ENCODE measurements at regions not wholly inside any gene's neighbourhood (a gene's known extent, or its start where the extent isn't known, plus 50 kb on each side); places are given as distances from the start of the nearest gene placed in this dataset.

DNA sequence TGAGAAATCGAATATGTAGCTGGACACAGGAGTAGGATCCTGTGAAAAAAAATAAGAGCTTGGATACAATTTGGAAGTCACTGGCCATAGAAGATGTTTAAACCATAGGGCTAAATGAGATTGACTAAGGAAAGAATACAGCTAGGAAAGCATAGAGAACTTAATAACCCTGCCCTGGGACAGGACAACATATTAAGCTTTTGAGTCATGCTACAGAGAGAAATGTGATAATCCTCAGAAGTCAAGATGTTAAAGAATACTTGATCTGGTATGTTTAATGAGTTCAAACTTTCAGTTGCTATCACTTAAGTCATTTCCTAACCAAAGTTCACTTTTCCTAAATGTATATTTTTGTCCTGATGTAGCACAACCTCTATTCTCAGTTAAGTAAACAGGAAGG lies 154.6 kb upstream of the TSHZ2 start:
- no peak for DNase-seq

DNA sequence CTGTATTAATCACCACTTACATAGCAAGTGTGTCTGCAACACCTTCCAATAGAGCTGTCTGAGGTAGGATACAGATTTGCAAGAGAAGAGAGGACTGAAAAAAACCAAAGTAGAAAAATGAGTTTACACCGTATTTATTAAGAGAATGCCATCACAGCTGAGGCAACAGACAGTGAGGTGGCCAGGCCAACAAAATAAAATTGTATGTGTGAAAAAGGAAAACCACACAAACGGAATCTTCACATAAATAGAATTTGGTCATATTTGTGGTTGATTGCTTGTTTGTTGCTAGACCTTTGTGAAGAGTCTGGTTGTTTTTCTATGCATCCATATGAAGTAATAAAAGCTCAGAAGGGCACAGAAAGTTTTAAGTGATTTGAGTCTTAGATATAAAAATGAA lies 157.8 kb upstream of the TSHZ2 start:
- no peak for DNase-seq

DNA sequence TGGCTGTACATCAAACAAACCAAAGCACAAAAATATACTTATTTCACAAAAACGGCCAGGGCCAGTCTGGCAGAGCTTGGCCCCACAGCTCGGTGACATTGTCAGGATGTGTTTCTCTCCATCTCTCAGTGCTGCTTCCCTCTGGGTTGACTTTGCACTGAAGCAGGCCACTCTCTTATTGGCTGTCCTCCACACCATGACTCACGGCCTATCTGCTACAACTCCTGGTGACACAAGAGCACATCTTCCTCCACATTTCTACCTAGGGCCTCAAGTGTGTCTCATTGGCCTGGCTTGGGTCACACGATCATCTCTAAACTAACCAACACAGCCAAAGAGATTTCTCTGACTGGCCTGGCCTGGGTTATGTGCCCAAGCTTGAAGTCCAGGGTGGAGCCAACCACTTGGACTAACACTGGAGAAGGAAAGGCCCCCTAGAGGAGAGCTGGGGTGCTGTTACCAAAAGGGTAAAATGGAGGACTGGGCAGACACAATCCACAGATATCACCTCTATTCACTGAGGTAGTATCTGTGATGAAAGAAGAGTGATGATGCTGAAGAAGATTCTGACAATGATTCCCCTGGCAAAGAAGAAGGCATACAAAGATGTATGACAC lies 159.8 kb upstream of the TSHZ2 start:
- no peak for DNase-seq

DNA sequence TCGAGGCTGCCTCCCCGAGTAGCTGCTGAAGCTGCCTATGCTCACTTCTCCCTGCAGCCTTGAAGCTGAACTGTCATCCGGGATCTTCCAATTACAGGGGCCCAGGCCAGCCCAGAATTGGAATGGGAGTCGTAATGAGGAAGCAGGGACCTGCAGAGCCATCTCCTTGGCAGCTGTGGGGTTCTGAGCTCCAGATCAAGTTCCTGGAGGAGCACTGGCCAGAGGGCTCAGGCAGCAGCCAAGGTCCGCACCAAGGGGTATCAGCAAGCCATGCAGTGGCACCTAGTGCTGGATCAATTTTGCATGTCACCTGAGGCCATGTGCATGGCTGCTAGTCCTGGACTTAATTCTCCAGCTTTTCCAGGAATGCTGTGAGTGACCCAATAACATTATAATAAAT lies 163.2 kb upstream of the TSHZ2 start:
- no peak for DNase-seq

DNA sequence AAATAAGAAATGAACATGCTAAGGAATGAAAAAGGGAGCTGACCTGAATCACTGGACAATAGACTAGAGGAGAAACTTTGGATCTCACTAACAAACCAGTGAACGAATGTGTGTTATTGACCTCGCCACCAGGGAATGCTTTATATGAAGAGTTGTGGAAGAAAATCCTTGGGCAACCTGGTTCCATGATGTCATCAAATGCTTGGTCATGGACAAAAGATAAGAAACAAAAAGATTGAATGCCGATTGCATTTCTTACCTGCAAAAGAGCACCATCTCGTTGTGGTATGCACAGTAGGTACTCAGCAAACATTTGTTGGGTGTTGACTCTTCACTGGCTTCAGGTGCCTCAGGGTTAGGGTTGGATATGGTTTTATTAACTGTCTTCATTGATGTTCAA lies 165.2 kb upstream of the TSHZ2 start:
- DNase-seq = no peak

DNA sequence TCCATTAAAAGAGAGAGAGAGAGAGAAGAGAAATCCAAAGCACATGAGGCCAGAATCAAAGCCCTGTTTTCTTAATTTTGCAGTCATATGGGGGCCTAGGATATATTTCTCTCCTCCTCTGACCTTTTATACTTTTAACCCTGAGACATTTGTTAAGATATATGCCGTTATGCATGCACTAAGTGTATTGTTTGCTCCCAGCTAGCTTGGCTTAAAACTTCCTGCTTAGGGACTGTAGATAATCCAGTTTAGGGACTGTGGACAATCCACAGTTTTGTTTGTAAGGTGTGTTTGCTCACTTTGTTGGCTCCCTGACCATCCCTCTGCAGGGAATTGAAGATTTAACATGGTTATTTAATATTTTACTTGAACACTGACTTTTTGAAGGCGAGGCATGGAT lies 166.3 kb upstream of the TSHZ2 start:
- no peak for DNase-seq

DNA sequence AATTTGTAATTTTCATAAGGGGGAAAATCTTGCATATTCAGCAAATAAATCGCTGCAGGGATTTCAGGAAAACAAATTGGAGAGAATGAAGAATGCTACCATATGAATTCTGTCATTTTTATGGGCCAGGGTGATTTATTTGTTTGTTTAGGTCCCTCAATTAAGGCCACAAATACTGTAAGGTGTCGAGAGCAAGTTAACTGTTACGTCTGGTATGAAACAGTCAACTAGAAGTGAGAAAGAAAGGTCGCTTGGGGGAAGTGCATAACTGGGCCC lies 166.9 kb upstream of the TSHZ2 start:
- no peak for DNase-seq

DNA sequence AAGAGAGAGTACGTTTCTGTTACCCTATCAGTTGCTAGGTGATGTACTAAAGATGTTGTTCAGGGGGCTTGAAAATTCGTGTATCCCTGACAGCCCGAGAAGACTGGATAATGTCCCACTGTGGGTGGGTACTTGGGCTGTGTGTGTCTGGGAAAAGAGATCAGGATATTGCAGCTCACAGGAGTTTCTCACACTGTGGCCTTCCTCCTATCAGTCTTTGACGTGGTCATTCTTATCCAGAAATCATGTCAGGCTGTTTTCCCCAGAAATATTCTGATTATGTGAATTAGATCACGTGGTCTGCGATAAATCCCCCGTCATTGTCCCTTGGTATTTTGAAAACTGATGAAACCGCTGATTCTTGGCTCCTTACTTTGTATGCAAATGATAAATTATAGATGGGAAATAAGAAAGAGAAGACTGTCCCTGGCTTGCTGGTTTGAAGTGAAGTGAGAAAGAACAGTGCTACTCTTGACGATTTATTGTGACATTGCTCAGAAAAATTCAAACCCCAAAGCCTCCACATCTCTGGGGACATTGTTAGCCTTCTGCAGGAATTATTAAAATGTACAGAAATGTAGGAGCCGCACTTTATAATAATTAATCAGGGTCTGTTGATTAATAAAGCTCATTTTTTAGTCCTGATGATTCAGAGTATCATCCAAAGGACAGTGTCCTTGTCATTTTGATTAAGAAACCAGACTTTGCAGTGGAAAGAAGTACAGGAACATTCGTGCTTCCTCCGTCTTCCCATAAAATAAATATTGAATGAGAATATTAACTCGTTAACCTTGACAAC lies 167.5 kb upstream of the TSHZ2 start:
- no peak for DNase-seq

DNA sequence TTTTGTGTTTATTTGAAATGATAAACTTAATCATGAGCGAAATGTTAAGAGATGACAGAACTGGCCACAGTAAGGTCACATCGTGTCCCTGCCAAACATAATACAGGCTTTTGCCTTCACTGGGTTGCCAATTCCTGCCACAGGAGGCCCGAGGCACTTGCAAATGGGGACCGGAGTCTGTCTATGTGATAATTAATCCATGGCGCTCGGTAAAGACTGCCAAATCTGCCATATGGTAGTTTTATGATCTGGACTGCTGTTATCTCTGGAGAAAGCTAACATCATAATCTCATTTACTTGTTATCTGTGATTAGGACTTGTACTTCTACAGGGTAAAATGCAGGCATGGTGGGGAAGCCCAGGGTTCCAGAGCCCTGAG lies 170.5 kb upstream of the TSHZ2 start:
- DNase-seq = no peak

DNA sequence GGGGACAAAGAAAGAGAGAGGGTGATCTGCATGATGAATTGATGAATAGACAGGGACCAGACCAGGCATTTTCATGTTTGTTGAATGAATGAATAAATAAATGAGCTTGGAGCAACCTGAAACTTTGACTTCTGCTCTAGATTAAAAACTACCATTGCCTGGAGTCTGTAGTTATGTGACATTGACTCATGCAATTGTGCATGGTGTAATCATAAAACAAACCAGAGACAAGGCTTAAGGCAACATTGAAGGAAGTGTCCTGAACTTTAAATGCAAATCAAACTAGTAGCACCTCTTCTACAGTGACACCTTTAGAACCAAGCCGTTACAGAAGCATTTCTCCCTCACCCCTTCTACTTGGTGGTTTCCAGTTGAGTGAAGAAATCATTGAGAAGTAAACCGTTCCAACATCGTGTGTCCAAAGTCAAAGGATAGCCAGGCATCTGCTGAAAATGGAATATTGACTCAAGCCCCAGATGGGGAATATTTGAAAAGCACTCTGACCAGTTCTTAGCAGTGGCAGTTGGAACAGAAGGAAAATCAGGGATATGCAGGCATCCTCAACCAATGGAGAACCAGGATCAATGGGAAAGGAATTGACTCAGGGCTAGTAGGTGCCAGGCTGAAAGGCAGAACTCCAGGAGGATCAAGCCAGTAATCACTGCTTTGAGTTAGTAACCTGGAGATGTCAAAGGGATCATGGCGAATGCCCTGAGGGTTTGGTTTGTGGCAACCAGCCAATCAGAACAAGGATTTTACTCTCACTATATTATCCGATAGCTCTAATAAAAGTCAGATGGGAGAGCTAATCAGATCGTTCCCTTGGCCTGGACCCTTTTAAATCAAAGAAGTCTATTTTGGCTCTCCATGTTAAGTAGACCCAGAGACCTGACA lies 171.2 kb upstream of the TSHZ2 start:
- no peak for DNase-seq

DNA sequence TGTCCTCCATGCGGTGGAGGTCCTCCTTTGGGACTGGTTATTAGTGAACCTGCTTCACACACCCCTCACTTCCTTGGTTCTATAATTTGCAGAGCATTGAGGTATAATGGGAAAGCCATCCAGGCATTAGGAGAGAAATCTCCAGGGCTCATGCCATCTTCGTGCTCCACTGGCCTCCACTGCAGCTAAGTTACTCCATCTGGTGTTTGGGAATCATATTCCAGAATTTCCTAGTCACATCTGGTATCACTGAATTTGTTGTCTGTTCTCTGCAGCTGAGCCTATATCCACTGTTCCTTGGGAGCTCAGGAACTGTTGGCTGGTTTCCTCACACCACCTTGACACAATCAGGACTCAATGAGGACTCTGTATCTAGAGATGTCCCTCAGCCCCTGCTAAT lies 173.0 kb upstream of the TSHZ2 start:
- no peak for DNase-seq

DNA sequence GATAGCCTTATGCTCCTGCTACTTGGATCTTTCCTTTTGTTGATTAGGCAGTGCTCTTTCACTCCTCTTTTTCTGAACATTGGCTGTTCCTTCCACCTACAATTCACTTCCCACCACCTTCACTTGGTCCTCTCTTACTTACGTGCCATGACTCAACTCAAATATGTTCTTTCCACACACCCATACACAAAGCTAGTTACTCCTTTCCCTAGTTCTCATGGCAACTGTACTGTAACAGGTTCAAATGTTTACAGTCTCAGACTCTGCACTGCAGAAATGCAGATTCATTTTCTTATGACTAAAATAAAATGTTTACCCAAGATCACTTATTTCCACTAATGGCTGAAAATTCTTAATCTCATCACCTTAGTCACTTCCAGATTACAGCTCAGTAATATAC lies 174.0 kb upstream of the TSHZ2 start:
- no peak for DNase-seq

DNA sequence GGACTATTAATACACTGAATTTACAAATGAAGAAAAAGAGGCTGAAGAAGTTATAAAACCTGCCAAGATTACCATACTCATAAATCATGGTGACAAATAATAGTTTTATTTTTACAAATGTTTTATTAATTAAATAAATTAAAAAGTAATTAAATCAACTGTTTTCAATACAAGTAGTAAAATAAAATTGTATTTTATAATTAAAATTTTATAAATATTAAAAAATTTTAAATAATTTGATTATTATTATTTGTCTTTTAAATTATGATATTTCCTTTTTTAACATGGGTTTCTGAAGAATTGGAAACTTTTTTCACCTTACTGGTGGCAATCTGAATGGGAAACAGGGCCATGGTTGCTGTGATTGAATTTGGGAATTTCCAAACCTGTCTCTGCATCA lies 177.3 kb upstream of the TSHZ2 start:
- no peak for DNase-seq

DNA sequence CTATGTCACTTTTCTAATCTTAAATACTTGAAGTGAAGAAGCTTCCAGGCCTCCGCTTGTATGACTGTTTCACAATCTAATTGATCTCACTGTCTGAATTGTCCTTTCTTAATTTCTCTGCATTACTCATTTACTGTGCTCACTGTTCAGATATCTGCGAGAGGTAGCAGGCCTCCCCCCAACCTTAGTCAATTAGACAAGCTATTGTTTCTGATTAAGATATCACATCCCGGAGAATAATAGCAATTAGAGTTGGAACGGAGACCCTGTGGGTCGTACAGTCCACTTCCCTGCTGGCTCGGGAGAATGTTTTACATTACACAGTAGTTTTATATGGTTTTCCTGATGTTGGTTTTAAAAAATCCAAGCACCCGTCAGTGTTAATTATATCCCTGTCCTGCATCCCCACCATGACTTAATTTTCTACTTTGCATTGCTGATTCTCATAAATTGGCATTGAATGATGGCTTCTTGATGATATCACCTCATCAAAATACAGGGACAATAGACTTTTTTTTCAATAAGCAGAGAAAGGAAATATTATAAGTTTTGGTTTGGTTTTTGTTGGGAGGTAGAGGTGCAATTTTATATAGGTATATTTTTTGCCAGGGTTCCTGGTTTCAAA lies 178.7 kb upstream of the TSHZ2 start:
- no peak for DNase-seq

DNA sequence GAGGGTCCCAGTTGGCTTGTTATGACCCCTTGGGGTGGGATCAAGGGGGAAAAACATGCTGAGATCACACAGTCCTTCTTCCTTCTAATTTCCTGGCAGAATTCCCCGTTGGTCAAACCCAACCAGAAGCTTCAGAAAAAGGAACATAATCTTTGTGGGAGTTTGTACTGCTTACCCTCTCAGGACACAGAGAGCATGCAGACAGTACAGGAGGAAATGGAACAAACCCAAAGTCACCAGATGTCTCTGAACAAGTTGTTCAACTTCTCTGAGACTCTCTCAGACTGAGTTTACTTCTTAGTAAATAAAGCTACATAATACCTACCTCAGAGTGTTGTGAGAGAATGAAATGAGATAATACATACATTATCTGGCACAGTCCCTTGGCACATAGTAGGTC lies 181.1 kb upstream of the TSHZ2 start:
- no peak for DNase-seq

DNA sequence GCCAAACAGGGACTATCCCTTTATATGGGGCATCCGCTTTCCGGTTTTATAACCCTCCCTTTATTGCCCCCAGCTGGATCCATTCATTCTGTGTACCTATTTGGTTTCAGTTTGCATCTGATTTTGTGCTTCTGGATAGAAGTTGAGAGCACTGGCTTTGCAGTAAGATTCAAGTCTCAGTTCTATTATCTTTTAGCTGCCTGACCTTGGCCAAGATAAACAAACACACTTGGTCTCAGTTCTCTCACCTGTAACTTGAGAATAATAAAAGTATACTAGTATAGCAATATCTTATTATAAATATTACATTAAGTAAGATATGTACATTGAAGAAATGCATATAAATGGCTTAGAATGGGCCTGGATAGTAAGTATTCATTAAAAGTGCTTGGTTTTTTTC lies 182.4 kb upstream of the TSHZ2 start:
- DNase-seq = no peak

DNA sequence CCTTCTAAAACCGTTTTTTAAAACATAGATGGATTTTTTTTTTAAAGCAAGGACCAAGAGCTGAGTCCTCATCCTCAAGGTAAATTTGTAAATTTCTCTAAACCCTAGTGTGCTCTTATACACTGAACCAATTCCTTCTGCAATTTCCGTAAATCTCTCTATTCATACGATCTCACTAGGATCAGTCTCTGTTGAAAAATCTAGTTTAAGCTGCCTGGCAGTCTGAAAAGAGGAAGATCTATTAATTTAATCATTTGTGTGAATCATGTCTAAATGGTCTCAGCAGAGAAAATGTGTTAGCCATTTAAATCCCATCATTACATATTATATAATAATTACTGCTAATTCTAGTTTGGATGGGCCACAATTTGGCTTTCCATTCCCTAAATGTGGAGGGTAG lies 184.2 kb upstream of the TSHZ2 start:
- no peak for DNase-seq

DNA sequence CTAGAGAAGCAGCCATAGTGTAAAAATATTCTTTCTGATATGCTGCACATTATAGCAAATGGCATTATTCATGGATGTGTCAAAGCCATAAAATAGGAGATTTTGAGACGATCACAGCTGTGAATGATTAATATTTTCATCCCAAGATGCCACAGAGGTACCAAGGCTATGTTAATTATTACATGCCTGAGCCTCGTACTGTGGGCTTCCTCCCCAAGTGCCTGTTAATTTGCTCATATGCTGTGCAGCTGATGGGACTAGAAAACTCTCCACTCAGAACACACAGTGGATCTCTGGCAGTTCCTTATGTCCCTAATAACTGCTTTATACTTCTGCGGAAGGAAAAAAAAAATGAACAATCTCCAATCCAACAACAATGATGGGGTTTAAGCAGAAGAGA lies 184.9 kb upstream of the TSHZ2 start:
- no peak for DNase-seq

DNA sequence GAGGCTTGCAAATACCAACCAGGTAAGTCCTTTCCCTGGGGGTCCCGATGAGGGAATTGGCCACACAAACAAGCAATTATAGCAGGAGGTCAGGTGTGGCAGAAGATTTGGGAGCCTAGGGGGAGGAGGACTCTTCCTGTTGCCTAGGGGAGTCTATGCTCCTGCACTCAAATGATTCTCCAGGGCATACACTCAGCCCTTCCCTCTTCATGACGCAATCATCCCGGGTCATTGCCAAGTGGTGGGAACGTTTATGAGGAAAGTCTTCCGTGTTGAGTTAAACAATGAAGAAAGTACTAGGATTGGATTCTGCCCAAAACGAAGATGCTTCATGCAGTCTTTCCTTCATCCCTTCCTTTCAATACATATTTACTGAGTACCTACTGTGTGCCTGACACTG lies 186.5 kb upstream of the TSHZ2 start:
- DNase-seq = no peak

DNA sequence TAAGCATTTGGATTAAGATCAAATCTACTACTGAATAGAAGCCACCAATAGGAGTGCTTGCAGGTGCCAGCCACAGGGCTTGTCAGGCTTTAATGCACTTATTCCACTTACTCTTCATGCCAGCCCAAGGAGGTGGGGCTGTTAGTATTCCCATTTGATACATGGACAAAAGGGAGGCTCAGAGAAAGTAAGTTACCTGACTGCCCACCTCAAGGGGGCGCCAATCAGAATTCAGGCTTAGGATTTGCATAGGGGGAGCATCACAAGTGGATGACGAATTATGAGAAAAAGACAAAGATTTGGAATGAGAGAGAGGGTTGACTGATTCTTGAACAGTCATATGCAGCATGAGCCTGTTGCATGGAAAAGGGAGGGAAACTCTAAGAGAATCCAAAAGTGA lies 188.4 kb upstream of the TSHZ2 start:
- no peak for DNase-seq

DNA sequence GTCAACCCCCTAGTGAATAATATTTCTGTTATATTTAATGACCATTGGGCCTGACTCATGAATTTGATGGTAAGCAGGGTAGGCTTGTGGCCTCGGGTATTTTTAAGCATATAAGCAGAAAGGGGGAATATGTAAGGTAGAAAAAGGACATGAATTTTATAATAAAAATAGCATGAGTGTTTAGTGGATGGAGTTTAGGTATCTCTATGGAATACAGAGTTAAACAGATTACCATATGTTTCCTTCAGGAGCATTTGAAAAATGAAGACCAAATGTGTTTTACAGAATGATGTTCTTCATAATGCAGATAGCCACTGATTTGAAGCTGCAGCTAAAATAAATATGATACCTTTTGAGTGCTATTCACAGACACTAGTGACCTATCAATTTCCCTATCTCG lies 191.7 kb upstream of the TSHZ2 start:
- DNase-seq = no peak

DNA sequence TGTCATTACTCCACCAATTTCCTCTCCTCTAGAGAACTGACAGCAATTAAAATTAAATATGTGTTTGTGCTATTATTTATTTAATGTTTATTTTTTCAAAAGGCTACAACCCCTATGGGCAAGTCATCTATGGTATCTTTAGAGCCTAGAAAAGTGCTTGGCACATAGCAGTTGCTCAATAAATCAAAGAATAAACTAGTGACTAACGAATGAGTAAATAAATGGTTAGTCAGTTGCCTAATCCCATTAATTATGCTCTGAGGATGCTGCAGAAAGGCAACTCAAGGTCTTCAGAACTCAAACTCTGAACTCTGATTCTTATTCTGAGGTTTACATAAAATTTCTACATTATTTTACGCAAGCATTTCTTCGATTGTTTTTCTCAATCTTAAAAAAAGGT lies 193.0 kb upstream of the TSHZ2 start:
- no peak for DNase-seq

DNA sequence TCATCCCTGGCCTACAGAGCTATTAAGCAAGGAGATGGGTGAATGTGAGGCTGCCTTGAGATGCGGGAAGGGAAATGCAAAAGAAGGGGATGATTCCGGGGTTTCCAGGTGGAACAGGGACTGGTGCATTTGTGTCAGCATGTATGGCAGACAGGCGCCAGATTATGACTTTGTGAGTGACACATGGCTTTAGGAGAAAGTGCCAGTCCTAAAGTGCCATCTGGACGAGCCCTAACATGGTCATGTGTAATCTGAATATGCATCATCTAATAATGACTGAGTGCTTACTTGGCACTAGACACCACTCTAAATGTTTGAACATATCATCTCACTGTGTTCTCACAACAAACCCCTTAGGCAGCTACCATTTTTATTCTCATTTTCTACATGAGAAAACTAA lies 195.0 kb upstream of the TSHZ2 start:
- no peak for DNase-seq

DNA sequence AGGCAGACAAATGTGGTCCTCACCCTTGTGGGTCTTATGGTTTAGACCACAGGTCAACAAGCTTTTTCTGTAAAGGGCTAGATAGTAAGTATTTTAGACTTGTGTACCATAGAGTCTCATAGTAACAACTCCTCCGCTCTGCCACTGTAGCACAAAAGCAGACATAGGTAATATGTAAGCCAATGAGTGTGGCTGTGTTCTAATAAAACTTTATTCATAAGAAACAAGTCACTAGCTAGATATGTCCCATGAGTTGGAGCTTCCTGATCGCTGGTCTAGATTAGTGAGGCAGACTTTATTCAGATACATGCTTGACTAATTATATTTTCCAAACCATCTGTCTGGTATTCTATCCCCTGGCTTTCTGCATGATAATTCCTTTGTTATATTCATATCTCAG lies 196.4 kb upstream of the TSHZ2 start:
- DNase-seq = no peak

Data from 8988T (cell line).